ENCODE measurements at regions not wholly inside any gene's neighbourhood (a gene's known extent, or its start where the extent isn't known, plus 50 kb on each side); places are given as distances from the start of the nearest gene placed in this dataset.

DNA sequence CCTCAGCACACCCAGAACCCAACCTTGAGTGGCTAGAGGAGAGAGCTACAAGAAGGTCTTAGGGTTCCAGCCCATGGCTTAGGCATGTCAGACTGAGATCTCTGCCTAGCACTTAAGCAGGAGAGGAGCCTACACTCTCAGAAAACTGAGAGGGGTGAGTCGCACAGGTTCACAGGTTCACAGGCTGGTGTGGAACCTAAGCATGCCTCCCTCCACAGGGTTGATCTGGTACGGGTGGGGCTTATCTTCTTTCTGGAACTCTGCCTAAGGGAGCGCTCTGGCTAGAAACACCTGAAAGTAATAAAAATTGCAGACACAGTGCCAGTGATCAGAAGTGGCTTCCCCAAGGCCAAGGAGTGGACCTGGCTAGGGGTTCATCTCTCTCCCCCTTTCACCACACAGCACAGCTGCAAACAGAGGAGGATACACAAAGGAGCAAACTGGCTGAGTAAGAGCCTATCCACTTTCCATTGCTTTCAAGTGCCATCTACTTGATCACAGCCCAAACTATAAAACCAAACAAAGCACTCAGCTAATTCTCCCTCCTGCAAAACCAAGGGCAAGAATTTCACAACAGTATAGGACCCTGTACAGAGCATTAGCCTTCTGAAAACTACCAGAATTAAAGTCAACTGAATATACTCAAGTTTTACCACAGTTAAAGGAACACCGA is 481.9 kb upstream of the SETBP1 start:
- Histone ChIP-seq H3F3A (ENCODE audit: insufficient read depth) (no peaks in the 10 kb centered on the region), H3K79me2 (ENCODE audit: insufficient read depth) (no peaks in the 10 kb centered on the region), H3K9ac (no peak overlapping the region), H3K27me3 (replicated peaks; ENCODE audit: insufficient read depth) (no peaks in the 10 kb centered on the region; the same call in 1 of the 2 replicates), H3K36me3 (ENCODE audit: low read depth) (no peaks in the 10 kb centered on the region), H3K9me3 (ENCODE audit: low read depth) (no peaks in the 10 kb centered on the region), H3K27ac (no peak overlapping the region), H4K20me1 (ENCODE audit: insufficient read depth) (no peaks in the 10 kb centered on the region), H2AFZ (no peak overlapping the region), H3K9me2 (ENCODE audit: insufficient read depth) (no peaks in the 10 kb centered on the region), H3K4me2 (ENCODE audit: unreplicated experiment) (no peak overlapping the region), H3K4me1 (ENCODE audit: insufficient read depth) (no peaks in the 10 kb centered on the region), H3K4me3 (no peak overlapping the region)
- no peak for DNase-seq
- 36 to 48% methylated on average over 4 of the region's 4 CpGs for WGBS, 2 experiments (ENCODE audit: low coverage in 1 of 2, low lambda C conversion rate in 2 of 2, missing lambda C conversion rate in 2 of 2)
- in situ Hi-C loops (cut with MboI), result no loop called here
- TF ChIP-seq EZH2 (IDR thresholded peaks at IDR 0.05; ENCODE audit: insufficient read depth, poor library complexity, severe bottlenecking) (no peak), EZH2phosphoT487 (IDR thresholded peaks at IDR 0.05; ENCODE audit: insufficient read depth, low read depth) (no peak)

DNA sequence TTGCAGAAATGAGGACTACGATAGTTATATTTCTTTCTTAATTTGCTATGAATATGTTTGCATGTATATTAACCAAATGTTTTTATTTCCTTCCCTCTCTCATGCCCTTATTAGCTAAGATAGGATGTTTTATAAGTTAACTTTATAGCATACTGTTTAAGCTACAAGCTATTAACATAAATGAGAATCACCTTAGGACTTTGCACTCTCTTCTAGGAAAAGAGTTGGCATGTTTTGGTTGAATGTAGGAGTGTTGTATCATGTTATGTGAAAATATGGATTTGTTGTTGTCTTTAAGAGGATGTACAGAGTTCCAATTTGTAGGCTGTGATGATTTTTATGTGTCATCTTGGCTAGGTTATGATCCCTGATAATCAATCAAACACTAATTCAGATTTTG is 467.4 kb upstream of the SETBP1 start:
- no peak for DNase-seq
- in situ Hi-C loops (cut with MboI), result loop anchor here (10.0 kb wide), 1 partner anchor 578 kb away; no protein-coding TSS in a partner anchor

DNA sequence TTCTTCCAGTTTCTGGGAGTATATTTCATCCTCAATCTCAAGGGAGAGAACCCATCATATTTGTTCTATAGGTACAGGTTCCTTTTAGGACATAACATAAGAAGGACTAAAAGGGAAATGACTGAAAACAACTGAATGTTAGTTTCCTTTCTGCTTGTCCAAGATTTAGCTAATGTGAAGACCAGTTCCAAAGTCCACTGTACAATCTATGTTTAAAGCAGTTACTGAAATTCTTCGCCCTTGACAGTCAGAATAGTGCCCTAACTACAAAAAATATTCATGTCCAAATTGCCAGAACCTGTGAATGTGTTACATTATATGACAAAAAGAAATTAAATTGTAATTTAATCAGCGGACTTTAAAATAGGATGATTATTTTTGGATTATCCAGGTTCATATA is 466.3 kb upstream of the SETBP1 start:
- H3K9ac ChIP-seq, result no peak overlapping the region
- H3K27me3 ChIP-seq (replicated peaks; ENCODE audit: insufficient read depth), result no peaks in the 10 kb centered on the region; the same call in 1 of the 2 replicates
- in situ Hi-C loops (cut with MboI), result loop anchor here (10.0 kb wide), 1 partner anchor 580 kb away; no protein-coding TSS in a partner anchor
- 41% methylated on average over 2 of the region's 2 CpGs for WGBS, 2 experiments (ENCODE audit: low coverage in 1 of 2, low lambda C conversion rate in 2 of 2, missing lambda C conversion rate in 2 of 2)
- H3K4me2 ChIP-seq (ENCODE audit: unreplicated experiment), result no peak overlapping the region
- H4K20me1 ChIP-seq (ENCODE audit: insufficient read depth), result no peaks in the 10 kb centered on the region
- H3K9me3 ChIP-seq (ENCODE audit: low read depth), result no peaks in the 10 kb centered on the region
- TF ChIP-seq EZH2phosphoT487 (IDR thresholded peaks at IDR 0.05; ENCODE audit: insufficient read depth, low read depth) (no peak), EZH2 (IDR thresholded peaks at IDR 0.05; ENCODE audit: insufficient read depth, poor library complexity, severe bottlenecking) (no peak)
- H3F3A ChIP-seq (ENCODE audit: insufficient read depth), result no peaks in the 10 kb centered on the region
- no peaks in the 10 kb centered on the region for H3K36me3 ChIP-seq (ENCODE audit: low read depth)
- H2AFZ ChIP-seq, result no peak overlapping the region
- no peaks in the 10 kb centered on the region for H3K9me2 ChIP-seq (ENCODE audit: insufficient read depth)
- H3K27ac ChIP-seq, result no peak overlapping the region
- no peaks in the 10 kb centered on the region for H3K79me2 ChIP-seq (ENCODE audit: insufficient read depth)
- H3K4me3 ChIP-seq, result no peak overlapping the region
- no peak for DNase-seq
- no peaks in the 10 kb centered on the region for H3K4me1 ChIP-seq (ENCODE audit: insufficient read depth)

More for the DNA sequence above, 467.4 kb upstream of the SETBP1 start:
- Histone ChIP-seq H3K9me3 (ENCODE audit: low read depth) (no peaks in the 10 kb centered on the region), H3K9me2 (ENCODE audit: insufficient read depth) (no peaks in the 10 kb centered on the region), H3F3A (ENCODE audit: insufficient read depth) (no peaks in the 10 kb centered on the region), H4K20me1 (ENCODE audit: insufficient read depth) (no peaks in the 10 kb centered on the region), H2AFZ (no peak overlapping the region), H3K4me1 (ENCODE audit: insufficient read depth) (no peaks in the 10 kb centered on the region), H3K36me3 (ENCODE audit: low read depth) (no peaks in the 10 kb centered on the region), H3K79me2 (ENCODE audit: insufficient read depth) (no peaks in the 10 kb centered on the region), H3K9ac (no peak overlapping the region), H3K27ac (no peak overlapping the region), H3K27me3 (replicated peaks; ENCODE audit: insufficient read depth) (no peaks in the 10 kb centered on the region; the same call in 1 of the 2 replicates), H3K4me3 (no peak overlapping the region), H3K4me2 (ENCODE audit: unreplicated experiment) (no peak overlapping the region)
- WGBS, 2 experiments (ENCODE audit: low coverage in 1 of 2, low lambda C conversion rate in 2 of 2, missing lambda C conversion rate in 2 of 2), result 59 to 64% methylated on average over 1 of the region's 1 CpG
- no peak for TF ChIP-seq EZH2 (IDR thresholded peaks at IDR 0.05; ENCODE audit: insufficient read depth, poor library complexity, severe bottlenecking)
- TF ChIP-seq EZH2phosphoT487 (IDR thresholded peaks at IDR 0.05; ENCODE audit: insufficient read depth, low read depth), result no peak

DNA sequence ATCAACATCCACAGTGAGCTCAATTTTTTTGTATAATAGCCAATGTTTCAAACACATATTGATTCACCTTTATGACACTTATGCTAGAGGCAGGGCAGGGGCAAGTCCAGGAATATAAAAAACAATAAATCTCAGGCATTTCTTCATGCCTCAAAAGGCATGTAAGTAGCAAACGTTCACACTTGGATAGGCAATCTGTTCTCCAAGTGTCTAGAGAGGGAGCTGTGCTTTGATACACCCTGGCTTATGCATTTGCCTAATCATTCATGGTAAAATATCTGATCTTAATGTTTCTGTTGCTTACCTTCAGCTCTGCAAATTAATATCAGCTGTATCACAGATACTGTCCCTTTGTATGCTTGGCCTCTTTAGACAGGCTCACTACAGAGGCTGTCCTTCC is 464.5 kb upstream of the SETBP1 start:
- Histone ChIP-seq H3K9me2 (ENCODE audit: insufficient read depth) (no peaks in the 10 kb centered on the region), H3K9ac (no peak overlapping the region), H4K20me1 (ENCODE audit: insufficient read depth) (no peaks in the 10 kb centered on the region), H3K4me3 (no peak overlapping the region), H3K36me3 (ENCODE audit: low read depth) (no peaks in the 10 kb centered on the region), H3F3A (ENCODE audit: insufficient read depth) (no peaks in the 10 kb centered on the region), H3K27ac (no peak overlapping the region), H3K79me2 (ENCODE audit: insufficient read depth) (no peaks in the 10 kb centered on the region), H2AFZ (no peak overlapping the region), H3K27me3 (replicated peaks; ENCODE audit: insufficient read depth) (no peaks in the 10 kb centered on the region; the same call in 1 of the 2 replicates), H3K4me1 (ENCODE audit: insufficient read depth) (no peaks in the 10 kb centered on the region), H3K9me3 (ENCODE audit: low read depth) (no peaks in the 10 kb centered on the region), H3K4me2 (ENCODE audit: unreplicated experiment) (no peak overlapping the region)
- DNase-seq, result no peak
- WGBS, 2 experiments (ENCODE audit: low coverage in 1 of 2, low lambda C conversion rate in 2 of 2, missing lambda C conversion rate in 2 of 2), result 10 to 18% methylated on average over 1 of the region's 1 CpG
- in situ Hi-C loops (cut with MboI), result loop anchor here (10.0 kb wide), 1 partner anchor 581 kb away; no protein-coding TSS in a partner anchor
- no peak for TF ChIP-seq EZH2phosphoT487 (IDR thresholded peaks at IDR 0.05; ENCODE audit: insufficient read depth, low read depth)
- no peak for TF ChIP-seq EZH2 (IDR thresholded peaks at IDR 0.05; ENCODE audit: insufficient read depth, poor library complexity, severe bottlenecking)
